CD4-positive, alpha-beta T cell treated with Interleukin-2 at 100 ng/mL for 4 hours (primary cell): ENCODE measurements at regions not wholly inside any gene's neighbourhood (a gene's known extent, or its start where the extent isn't known, plus 50 kb on each side); places are given as distances from the start of the nearest gene placed in this dataset.

ENCODE experiments used
- DNase-seq: peaks from one replicate; pipeline ENCODE4 v3.0.0-alpha.2; 2020; ENCODE audit warnings: low spot score

- no peak for DNase-seq
Observed at GRCh38 chr6:156352861-156353260, 424.3 kb upstream of the ARID1B start.

DNA sequence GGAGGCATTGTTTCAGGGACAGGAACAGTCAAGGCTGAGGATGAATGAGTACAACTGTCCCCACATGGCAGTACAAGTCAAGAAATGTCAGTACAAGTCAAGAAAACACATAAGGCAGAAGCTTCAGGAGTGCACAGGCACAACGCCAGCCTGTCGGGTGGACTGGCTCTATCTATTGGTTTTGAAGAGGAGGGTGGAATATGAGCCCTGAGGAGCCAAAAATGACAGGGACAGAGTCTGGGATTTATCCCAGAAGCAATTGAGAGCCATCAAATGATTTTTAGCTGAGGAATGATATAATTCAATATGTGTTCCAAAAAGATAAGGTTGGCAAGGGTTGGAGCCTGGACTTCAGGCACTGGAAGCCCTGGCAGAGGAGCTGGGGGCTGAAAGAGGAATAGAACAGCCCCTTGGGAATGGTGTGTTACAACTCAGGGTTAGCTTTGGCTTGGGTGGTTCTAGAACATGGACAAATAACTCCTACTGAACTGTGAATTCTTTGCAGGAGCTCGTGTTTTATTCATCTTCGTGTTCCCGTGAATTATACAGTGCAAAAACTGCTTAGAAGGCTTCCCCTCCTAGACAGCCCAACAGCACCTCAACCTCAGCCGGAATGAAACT is 425.7 kb upstream of the ARID1B start:
- DNase-seq = no peak

GRCh38 chr6:156350337-156350736 is 426.8 kb upstream of the ARID1B start:
- DNase-seq = no peak

DNA sequence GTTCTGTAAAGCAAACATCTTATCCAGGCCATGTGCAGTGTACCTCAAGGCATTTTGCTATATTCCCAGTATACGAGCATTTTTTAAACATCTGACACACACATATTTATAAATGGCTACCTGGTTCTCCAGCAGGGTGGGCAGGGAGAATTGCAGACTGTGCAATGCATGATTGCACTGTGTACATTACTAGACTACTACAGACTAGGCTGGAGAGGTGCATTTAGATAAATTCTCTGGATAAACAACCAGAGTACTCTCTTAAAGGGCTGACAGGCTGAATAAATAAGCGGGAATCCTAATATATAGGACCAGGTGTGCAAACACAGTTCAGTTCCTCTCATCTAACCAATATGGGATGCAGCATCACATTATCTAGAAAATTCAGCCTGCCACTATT is 428.3 kb upstream of the ARID1B start:
- DNase-seq = no peak

- no peak for DNase-seq
Observed at GRCh38 chr6:156348424-156348823, 428.8 kb upstream of the ARID1B start.

DNA sequence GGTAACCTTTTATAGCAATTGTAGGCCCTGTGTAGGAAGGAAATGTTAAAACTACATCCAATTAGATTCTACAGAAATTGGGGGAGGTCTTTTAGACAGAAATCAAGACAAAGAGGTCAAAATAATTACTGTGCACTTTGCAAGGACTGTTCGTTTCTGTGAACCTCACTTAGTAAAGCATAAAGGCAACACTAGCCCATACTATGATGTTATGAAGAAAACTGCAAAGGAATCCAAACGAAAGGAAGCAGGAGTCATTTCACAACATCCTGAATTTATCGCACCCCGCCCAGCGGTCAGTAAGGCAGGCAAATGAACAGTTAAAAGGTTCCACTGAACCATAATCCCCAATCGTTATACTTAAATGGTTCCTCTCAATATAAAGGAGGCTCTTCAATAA is 429.5 kb upstream of the ARID1B start:
- no peak for DNase-seq

DNA sequence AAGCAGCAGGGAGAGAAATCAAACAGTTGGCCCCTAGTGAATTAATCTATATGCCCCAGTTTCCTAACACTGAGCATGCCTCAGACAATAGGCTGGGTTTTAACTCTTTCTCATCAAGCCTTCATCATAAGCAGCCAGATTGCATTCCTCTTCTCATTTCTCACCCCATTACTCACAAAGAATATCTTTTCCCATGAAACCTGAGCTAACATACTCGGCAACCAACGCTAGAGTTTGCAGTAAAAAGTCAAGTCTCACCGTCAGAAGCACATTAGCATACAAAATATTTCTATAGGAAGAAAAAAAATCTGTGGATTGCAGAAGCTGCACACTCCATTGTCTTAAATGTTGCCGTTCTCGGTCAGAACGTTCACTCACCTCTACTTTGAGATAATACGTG is 429.9 kb upstream of the ARID1B start:
- DNase-seq = no peak

DNA sequence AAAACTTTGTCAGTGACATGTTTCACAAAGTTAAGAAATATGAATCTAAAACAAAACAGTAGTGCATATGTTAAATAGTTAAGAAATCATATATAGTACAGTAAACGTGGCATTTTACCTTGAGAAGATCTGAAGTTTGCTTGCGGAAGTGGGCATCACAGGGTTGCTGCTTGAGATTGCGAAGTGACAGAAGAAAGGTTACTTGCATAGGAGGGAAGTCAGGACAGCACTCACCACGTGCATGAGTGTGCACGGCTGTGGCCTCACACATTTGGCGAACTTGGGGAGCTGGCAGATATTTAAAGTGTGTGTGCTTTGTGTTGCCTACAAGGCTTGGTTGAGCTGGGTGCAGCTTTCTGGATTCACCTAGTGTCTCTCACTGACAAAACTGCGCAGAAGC is 431.5 kb upstream of the ARID1B start:
- DNase-seq = no peak

DNA sequence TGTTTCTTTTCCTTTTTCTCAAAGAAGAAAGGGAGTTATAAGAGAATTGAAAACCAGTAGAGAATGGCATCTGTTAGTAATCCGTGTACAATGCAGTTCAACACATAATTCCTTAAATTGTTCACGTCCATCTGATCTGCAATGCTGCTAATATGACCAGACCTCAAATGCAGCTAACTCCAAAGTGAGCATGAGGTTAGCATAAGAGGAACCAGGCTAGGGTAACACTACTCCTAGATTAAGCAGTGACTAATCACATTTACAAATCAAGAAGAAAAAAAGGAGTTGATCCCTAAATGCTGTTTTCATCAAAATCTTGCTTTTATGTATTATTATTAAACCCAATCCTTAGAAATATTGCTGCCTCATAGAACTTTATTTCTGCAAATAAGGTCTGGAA is 432.7 kb upstream of the ARID1B start:
- no peak for DNase-seq

GRCh38 chr6:156337801-156338200 is 439.4 kb upstream of the ARID1B start:
- DNase-seq = no peak

DNA sequence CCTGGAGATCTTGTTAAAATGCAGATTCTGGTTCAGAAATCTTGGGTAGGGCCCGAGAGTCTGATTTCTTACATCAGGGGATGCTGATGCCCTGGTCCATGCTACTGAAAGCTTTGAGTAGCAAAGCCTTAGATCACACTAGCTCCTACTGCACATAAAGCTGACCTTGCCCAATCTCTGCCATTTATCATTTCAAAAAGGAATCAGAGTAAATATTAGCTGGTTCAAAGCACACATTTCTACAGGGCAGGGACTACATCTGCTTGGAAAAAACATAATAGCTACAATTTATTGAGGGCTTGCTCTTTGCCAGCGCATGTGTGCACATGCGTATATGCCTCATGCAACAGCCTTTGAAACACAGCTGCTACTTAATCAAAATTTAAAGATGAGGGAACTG is 440.4 kb upstream of the ARID1B start:
- DNase-seq = no peak

- no peak for DNase-seq
Observed at GRCh38 chr6:156336089-156336488, 441.1 kb upstream of the ARID1B start.

- DNase-seq = no peak
Observed at GRCh38 chr6:156334966-156335365, 442.2 kb upstream of the ARID1B start.

DNA sequence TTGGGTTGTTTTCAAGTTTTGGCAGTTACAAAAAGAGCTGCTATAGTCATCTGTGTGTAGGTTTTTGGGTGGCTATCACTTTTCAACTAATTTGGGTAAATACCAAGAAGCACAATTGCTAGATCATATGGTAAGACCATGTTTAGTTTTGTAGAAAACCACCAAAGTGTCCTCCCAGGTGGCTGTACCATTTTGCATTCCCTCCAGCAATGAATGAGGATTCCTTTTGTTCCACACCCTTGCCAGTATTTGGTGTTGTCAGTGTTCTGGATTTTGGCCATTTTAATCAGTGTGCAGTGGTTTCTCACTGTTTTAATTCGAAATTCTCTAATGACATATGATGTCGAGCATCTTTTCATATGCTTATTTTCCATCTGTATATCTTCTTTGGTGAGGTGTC is 457.5 kb upstream of the ARID1B start:
- DNase-seq = no peak

DNA sequence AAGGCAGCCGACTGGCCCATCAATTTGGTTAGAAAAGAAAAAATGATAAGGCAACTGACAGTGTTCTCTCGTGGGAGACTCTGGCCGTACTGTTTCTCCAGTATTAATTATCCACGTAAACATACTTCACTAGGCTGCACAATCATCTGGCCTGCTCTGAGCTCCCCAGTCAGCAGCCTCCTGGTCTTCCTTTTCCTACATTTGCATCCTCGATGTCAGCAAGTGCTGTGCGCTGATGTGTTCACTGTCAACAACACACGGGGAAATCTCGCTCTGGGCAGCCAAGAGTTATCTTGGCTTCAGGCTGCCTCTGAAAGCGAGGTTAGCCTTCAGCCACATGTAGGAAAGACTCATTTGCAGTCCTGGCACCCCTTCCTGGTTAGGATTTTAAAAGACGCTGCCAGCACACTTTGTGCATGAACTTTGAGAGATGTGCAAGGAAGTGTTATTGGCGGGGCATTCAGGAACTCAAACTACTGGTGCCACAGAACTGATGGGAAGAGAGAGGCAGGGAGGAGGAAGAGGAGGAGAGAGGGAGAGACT is 460.5 kb upstream of the ARID1B start:
- no peak for DNase-seq

- DNase-seq = no peak
Observed at GRCh38 chr6:156315146-156315545, 462.0 kb upstream of the ARID1B start.

- DNase-seq = no peak
Observed at GRCh38 chr6:156313037-156313436, 464.1 kb upstream of the ARID1B start.

- DNase-seq = no peak
Observed at GRCh38 chr6:156311291-156311690, 465.9 kb upstream of the ARID1B start.

DNA sequence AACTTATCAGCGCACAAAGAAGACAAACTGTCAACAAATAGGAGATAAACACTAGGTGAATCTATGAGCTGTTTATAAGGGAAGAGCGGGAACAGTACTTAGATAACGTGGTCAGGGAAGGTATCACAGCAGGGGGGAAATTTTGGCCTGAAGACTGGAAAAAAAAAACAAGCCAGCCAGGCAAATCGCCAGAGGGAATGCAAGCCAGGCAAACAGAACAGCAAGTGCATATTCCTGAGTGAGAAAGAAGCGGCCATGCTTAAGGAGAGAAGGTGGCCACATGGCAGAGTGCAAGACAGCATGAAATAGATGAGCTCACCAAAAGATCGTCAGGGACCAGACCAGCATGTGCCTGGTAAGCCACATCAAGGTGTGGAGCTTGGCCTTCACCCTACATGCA is 466.5 kb upstream of the ARID1B start:
- no peak for DNase-seq

- no peak for DNase-seq
Observed at GRCh38 chr6:156309017-156309416, 468.2 kb upstream of the ARID1B start.

GRCh38 chr6:156308604-156309003 is 468.6 kb upstream of the ARID1B start:
- no peak for DNase-seq

GRCh38 chr6:156306531-156306930 is 470.6 kb upstream of the ARID1B start:
- DNase-seq = no peak

DNA sequence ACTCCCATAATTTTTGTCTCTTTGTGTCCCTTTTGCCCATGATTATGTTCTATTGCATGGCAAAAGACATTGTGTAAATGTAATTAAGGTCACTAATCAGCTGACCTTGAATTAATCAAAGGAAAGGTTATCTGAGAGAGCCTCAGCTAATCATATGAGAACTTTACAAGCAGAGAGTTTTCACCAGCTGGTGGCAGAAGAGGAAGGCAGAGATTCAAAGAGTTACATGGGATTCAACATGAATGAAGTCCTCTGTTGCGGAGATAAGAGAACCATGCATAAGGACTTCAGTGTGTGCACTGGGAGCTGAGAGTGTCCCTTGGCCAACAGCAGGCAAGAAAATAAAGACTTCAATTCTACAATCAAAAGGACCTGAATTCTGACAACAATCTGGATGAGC is 494.1 kb upstream of the ARID1B start:
- DNase-seq = no peak

DNA sequence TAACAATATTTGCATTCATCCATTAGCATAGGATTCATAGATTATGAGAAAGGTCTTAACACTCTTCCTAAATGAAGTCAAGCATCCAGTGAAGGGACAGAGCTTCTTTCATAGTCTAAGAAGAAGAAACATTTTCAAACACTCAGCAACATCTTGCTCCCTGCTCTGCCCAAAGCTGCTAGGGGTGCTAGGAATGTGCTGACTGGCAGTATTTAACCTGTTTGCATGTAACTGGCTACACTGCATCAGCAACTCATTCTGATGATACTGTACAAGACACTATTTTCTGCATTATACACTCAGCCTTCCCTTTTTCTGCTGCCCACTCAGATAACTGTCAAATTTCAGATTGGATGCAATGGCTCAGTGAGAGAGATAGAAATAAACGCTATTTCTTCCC is 495.1 kb upstream of the ARID1B start:
- DNase-seq = no peak

GRCh38 chr6:156281266-156281665 is 495.9 kb upstream of the ARID1B start:
- DNase-seq = no peak
